Stimulated activated CD8-positive, alpha-beta memory T cell treated with anti-CD3 and anti-CD28 coated beads, Interleukin-15, amount 100 ng/mL, for 24 hours (primary cell): ENCODE measurements at regions not wholly inside any gene's neighbourhood (a gene's known extent, or its start where the extent isn't known, plus 50 kb on each side); places are given as distances from the start of the nearest gene placed in this dataset.

Experiments used
- DNase-seq: peaks from one replicate; pipeline ENCODE4 v3.0.0-alpha.2; 2020; ENCODE audit warnings: low read depth

DNA sequence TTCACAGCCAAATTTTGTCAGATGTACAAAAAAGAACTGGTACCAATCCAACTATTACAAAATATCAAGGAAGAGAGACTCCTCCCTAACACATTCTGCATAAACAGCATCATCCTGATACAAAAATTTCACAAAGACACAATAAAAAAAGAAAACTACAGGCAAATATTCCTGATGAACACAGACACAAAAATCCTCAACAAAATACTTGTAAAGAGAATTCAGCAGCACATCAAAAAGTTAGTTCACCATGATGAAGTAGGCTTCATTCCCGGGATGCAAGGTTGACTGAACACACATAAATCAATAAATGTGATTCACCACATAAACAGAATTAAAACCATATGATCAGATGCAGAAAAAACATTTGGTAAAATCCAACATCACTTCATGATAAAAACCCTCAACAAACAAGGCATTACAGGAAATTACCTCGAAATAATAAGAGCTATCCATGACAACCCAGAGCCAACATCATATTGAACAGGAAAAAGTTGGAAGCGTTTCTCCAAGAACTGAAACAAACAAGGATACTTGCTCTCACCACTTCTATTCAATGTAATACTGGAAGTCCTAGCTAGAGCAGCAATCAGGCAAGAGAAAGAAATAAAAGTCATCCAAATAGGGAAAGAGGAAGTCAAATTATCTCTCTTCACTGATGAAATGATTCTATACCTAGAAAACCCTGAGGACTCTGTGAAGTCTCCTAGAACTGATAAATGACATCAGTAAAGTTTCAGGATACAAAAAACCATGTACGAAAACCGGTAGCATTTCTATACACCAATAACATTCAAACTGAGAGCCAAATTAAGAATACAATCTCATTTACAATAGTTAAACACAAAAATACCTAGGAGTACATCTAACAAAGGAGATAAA lies 223.1 kb downstream of the REEP3 start:
- no peak for DNase-seq

DNA sequence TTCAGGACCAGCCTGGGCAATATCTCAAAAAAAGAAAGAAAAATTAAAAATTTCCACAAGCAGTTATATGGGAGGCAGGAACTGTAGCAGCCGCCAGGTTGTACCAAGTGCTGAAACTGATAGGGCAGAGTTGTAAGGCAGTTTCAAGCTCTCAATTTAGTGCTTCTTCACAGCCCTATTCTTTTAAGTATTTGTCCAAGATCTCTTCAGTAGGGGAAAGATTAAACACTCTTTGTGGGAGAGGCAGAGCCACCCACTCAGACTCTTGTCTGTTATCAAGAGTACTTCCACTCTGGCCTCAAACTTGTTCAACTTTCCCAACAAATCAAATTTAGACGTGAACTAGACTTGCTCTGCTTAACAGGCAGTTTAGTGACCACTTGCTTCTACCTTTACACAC lies 228.7 kb downstream of the REEP3 start:
- no peak for DNase-seq

DNA sequence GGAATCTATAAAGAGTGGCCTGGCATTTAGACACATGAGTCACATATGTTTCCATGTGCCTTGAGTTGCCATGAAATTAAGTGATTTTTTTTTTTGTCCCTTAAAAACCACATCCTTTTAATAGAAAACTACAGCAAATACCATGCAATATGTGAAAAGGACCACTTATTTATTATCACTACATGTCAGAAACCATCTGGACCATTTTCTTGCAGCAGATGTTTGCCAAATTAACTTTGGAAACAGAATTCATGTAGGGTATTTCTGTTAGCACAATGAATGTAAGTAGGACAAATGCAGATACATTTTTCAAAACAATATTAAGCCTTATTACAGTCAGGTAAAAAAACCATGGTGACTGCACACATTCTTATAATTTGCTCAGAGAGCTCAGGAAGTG lies 230.6 kb downstream of the REEP3 start:
- no peak for DNase-seq

DNA sequence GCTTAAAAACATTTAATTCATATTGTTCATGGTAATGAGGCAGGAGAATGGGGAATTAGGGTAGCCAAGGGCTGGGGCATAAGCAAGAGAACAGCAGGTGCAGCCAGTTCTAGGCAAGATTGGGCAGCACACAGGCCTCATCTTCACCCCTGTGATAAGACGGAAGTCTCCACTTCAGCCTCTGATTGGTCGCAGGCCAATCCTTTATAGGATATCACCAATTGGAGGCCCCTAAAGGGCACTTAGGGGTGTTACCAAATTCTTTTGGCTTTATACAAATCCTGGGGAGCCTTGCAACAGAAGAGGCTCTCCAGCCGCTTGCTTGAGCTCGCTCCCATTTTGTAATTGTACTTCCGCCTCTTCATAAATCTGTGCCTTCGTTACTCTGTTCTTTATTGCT lies 231.1 kb downstream of the REEP3 start:
- no peak for DNase-seq

DNA sequence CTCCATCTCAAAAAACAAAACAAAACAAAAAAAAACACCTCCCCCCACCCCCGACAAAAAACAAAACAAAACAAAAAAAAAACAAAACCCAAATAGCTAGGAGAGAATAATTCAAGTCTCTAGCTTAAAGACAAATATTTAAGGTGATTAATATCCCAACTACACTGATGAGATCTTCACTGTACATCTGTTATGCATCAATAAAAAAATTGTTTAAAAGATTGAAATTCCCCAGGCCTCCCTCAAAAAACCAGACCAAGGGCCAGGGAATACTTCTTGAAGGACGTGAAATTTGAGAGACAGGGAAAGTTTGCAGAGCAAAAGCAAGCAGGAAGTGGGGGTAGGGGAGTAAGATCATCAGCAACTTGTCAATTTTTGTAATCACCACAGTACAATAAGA lies 232.6 kb downstream of the REEP3 start:
- DNase-seq = no peak

DNA sequence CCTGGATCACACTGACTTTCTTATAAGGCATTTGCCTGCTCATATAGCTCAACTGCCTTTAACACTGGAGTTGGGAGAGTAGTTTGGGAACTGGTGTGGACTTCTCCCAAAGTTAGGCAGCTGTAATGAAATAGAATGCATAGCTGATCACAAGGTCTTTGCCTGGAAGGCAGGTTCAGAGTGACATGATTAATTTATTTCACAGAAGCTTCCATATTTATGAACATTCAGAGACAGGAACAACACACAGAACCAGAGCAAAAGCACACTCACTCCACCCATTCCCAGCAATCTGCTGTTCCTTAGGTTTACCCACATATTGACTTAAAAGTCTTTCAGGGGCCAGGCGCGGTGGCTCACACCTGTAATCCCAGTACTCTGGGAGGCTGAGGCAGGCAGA lies 234.2 kb downstream of the REEP3 start:
- DNase-seq = no peak

- DNase-seq = no peak
Observed at GRCh38 chr10:63757067-63757466, 235.9 kb downstream of the REEP3 start.

DNA sequence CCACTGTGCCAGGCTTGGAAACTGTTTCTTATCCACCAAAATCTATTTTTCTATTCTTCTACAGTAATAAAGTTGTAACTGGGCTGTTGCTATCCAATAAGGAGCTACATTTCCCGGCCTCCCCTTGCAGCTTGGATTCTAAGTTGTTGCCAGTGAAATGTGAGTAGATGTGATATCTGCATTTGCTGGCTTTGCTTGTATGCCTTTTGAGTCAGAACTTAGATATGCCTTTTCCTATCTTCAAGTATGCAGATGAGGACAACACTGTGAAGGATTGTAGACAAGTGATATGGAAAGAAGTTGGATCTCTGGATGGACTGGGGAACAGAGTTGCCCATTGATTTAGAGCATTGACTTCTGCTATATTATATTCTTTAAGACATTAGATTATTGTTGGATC lies 236.9 kb downstream of the REEP3 start:
- no peak for DNase-seq

DNA sequence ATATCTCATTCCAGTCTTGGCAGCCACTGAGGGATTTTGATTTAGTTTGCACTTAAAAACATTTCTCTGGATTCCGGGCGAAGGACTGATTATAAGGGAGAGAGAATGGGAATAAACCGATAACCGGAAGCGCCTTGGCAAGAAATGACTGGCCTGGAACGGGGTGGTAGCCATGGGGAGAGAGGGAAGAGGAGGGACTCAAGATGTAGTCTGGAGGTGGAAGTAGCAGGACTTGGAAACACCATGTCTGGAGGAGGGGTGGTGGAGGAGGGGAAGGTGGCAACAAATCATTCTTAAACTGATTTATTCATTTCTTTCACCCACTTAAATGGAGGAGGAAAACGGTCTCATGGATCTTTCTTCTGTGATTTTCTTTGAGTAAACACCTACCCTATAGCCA lies 238.1 kb downstream of the REEP3 start:
- DNase-seq = no peak

DNA sequence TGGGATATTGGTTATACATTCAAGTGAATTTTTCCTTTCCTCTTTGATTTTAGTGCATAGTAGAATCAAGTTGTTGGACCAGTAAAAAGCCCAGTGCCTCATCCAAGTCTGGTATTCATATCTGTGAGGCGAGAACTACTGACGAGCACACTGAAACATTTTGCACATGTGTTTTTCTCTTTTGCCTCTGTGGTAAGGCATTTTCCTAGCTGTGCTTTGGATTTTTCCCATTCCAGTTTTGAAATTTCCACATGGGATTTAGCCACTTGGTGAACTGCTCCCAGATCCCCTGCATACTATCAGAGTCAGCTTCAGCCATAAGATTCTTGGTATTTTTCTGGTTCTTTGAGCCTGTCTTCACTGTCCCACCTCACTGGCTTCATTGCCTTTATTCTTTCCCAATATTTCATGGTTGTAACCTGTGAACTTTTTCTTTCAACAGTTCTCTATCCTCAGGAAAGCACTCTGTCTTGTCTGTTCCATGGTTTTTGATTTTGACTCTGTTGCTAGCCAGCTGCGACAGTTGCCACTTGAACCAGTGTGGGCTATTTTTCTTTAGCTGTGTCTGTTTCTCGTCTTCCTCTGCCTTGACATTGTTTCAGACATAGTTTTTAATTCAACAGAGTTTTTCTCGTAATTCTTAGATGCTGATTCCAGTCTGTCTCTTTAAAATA lies 239.0 kb downstream of the REEP3 start:
- DNase-seq = no peak

GRCh38 chr10:63760708-63761047 lies 239.5 kb downstream of the REEP3 start:
- DNase-seq = no peak

DNA sequence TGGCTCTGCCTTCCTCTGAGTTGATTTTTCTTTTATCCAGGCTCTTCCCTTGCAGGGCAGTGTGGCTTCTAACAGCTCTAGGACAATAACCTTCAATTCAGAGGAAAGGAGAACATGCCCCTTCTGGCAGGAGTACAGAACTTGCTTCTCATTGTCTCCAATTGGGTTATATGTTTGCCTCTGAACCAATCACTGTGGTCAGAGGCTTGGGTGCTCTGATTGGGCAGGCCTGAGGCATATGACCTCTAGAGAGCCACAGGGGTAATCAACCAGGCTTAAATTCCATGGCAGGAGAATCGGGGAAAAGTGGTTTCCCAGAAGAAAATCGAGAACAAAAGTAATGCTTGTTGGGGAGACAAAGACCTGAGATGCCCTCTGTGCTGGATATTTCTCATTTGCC lies 240.0 kb downstream of the REEP3 start:
- DNase-seq = no peak

GRCh38 chr10:63763744-63764143 lies 242.5 kb downstream of the REEP3 start:
- DNase-seq = no peak

DNA sequence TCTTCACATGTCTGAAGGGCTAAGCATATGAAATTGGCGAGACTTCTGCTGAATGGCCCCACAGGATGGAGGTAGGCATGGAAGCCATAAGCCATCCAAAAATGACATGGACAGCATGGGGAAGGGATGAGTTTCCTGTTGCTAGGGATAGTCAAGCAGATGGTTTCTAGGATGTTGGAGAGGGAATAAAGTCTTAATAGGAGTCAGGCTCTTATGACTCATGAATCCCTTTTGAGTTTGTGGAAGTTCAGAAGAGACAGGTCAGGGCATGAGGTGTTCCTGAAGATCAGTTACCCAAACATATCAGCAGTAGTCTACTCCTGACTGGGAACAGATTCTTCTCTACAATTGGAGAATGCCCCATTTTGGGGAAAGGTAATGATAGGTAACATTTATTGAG lies 243.9 kb downstream of the REEP3 start:
- no peak for DNase-seq

DNA sequence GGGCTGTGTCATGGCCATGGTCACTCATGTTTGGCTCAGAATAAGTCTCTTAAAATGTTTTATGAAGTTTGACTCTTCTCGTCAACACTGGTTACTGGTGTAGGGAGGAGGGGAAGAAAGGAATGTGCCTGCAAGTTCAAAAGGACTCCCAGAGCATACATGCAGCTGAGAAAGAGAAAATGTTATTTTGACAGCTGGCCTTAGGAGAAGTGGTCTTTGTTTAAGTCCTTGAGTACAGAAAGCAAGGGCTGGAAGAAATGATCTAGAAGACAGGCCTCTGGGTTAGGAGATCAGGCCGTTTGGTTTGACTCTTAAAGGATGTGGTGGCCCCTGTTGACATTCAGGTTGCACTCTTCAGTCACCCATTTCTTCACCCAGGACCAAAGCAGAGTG lies 245.5 kb downstream of the REEP3 start:
- DNase-seq = no peak

DNA sequence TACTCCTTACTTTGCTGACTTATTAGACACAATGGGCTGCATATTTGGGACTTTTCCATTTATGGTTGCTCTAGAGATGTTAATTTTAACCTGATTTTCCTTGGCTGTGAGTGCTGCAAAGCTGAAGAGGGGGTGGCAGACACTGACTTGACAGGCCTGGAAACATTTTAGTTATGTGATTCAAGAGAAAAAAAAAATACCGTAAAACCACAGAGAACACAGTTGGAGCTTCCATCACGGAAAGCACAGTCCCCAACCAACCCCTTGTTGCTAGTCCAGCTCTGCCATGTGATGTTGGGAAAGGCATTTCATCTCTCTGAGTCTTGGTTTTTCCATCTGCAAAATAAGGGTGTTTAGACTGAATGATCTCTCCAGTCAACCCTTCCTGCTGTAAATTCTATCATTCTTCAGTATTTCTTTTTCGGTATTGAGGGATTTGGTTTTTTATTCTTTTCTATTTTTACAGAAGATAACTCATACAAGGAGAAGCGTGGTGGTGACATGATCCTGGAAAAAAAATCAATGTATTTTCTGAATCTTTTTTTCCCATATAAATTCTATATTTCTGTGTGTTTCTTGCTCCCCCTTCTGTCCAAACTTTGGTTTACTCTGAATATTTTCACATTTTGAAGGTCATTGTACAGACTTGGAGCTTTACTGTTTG lies 246.1 kb downstream of the REEP3 start:
- DNase-seq = no peak

GRCh38 chr10:63769367-63769766 lies 248.2 kb downstream of the REEP3 start:
- DNase-seq = no peak

- no peak for DNase-seq
Observed at GRCh38 chr10:63770523-63770922, 249.3 kb downstream of the REEP3 start.

DNA sequence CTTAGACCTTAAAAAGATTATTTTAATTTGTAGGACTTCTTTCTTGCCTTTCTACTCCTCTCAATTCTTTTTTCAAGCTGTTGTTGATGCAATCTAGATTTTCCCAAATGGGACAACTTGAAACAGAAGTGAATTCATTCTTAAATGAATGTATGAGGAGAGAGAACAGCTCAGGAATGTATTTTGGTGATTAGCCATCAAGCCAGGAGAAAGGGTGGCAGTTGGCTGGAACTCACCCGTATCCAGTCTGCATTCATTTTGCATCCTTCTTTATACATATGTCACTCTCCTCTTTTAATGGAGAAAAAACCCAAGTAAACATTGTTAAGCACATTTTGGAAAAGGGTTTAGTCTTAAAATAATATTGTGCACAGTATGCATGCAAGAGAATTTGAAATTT lies 251.3 kb downstream of the REEP3 start:
- no peak for DNase-seq

DNA sequence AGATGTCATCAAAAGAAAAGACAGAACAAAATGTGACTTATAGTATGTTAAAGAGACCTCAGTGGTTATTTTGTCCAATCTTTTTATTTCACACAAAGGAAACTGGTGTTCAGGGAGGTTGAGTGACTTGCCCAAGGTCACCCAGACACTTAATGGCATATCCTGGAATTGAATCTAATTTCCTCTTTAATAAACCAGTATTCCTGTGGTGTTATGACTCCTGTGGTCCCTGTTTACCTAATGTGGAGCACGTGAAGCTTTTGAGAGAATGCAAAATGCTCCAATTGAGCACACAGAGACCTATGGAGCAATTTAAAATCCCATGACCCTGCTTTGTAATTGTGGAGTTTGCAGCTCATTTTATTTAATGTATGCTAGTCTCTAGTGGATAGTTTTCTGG lies 251.9 kb downstream of the REEP3 start:
- DNase-seq = no peak

DNA sequence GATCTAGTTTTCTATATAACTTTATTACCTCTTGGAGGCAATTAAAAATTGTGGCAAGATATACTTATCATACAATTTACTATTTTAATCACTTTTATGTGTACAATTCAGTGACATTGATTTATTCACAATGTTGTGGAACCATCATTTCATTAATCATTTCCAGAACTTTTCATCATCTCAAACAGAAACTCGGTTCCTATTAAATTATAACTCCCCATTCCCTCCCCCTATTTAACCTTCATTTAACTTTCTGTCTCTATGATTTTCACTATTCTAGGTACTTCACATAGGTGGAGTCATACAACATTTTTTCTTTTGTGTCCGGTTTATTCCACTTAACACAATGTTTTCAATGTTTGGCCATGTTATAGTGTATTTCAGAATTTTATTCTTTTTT lies 252.8 kb downstream of the REEP3 start:
- DNase-seq = no peak

GRCh38 chr10:63780101-63780500 lies 258.9 kb downstream of the REEP3 start:
- no peak for DNase-seq

GRCh38 chr10:63781226-63781625 lies 260.0 kb downstream of the REEP3 start:
- DNase-seq = no peak
